Astrocyte (in vitro differentiated cells and primary cell): ENCODE measurements at regions not wholly inside any gene's neighbourhood (a gene's known extent, or its start where the extent isn't known, plus 50 kb on each side); places are given as distances from the start of the nearest gene placed in this dataset.

Source experiments
- EZH2 ChIP-seq: IDR thresholded peaks from 2 replicates; pipeline ENCODE4 v1.6.1; 2012; ENCODE audit warnings: mild to moderate bottlenecking, low read length, inconsistent platforms; ENCODE audit not compliant: insufficient read depth
- TF ChIP-seq, protein P1 (sequence below): IDR thresholded peaks from 2 replicates; pipeline ENCODE4 v1.5.1; 2011; ENCODE audit warnings: low read depth, mild to moderate bottlenecking, inconsistent platforms, low read length, moderate library complexity; ENCODE audit not compliant: insufficient read depth

DNA sequence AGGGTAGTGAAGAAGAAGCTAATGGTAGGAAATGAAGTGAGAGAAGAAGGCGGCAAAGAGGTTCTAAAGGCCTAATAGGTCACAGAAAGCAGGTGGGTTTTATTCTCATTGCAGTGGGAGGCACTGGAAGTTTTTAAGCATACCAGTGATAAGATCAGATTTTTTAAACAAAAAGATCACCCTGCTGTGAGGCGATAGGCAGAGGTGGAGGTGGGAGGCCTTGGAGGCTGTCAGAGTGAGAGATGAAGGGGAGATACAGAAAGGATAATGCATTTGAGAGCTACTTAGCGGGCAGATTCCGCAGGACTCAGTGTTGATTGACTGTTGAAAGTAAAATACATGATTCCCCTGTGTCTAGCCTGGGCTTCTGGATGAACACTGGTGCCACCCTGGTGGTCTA lies 116.7 kb upstream of the FRY start:
- TF ChIP-seq, protein P1, sequence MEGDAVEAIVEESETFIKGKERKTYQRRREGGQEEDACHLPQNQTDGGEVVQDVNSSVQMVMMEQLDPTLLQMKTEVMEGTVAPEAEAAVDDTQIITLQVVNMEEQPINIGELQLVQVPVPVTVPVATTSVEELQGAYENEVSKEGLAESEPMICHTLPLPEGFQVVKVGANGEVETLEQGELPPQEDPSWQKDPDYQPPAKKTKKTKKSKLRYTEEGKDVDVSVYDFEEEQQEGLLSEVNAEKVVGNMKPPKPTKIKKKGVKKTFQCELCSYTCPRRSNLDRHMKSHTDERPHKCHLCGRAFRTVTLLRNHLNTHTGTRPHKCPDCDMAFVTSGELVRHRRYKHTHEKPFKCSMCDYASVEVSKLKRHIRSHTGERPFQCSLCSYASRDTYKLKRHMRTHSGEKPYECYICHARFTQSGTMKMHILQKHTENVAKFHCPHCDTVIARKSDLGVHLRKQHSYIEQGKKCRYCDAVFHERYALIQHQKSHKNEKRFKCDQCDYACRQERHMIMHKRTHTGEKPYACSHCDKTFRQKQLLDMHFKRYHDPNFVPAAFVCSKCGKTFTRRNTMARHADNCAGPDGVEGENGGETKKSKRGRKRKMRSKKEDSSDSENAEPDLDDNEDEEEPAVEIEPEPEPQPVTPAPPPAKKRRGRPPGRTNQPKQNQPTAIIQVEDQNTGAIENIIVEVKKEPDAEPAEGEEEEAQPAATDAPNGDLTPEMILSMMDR = no peak
- TF ChIP-seq EZH2 = no peak
